GM19395 (cell line): ENCODE measurements at regions not wholly inside any gene's neighbourhood (a gene's known extent, or its start where the extent isn't known, plus 50 kb on each side); places are given as distances from the start of the nearest gene placed in this dataset.

ENCODE experiments used
- ATAC-seq: cut with Tn5 transposase; IDR thresholded peaks from one replicate; pipeline ENCODE4 v1.9.1; 2021; ENCODE audit warnings: mild to moderate bottlenecking, moderate library complexity; ENCODE audit not compliant: unreplicated experiment

GRCh38 chr21:31503467-31503866 lies 156.0 kb upstream of the SOD1 start:
- no peak for ATAC-seq

GRCh38 chr21:31502537-31503143 lies 156.9 kb upstream of the SOD1 start:
- no peak for ATAC-seq

GRCh38 chr21:31501926-31502325 lies 157.6 kb upstream of the SOD1 start:
- ATAC-seq = no peak

- no peak for ATAC-seq
These were observed 156.9 kb upstream of the TIAM1 start for GRCh38 chr21:31500982-31501381.

GRCh38 chr21:31500071-31500470 lies 156.0 kb upstream of the TIAM1 start:
- ATAC-seq = no peak

- ATAC-seq = no peak
These were observed 154.9 kb upstream of the TIAM1 start for GRCh38 chr21:31498985-31499384.

GRCh38 chr21:31497914-31498313 lies 153.9 kb upstream of the TIAM1 start:
- ATAC-seq = no peak

GRCh38 chr21:31493350-31493880 lies 149.4 kb upstream of the TIAM1 start:
- no peak for ATAC-seq

- no peak for ATAC-seq
These were observed 147.6 kb upstream of the TIAM1 start for GRCh38 chr21:31491617-31492016.

GRCh38 chr21:31490443-31490842 lies 146.4 kb upstream of the TIAM1 start:
- no peak for ATAC-seq

- ATAC-seq = no peak
These were observed 145.7 kb upstream of the TIAM1 start for GRCh38 chr21:31489726-31490125.

GRCh38 chr21:31489014-31489413 lies 145.0 kb upstream of the TIAM1 start:
- ATAC-seq = no peak

- ATAC-seq = no peak
These were observed 140.2 kb upstream of the TIAM1 start for GRCh38 chr21:31484219-31484618.

- ATAC-seq = no peak
These were observed 139.1 kb upstream of the TIAM1 start for GRCh38 chr21:31483146-31483545.

- ATAC-seq = no peak
These were observed 138.4 kb upstream of the TIAM1 start for GRCh38 chr21:31482460-31482859.

- no peak for ATAC-seq
These were observed 136.2 kb upstream of the TIAM1 start for GRCh38 chr21:31480228-31480627.

- no peak for ATAC-seq
These were observed 135.7 kb upstream of the TIAM1 start for GRCh38 chr21:31479714-31480113.

- ATAC-seq = no peak
These were observed 135.2 kb upstream of the TIAM1 start for GRCh38 chr21:31479222-31479621.

GRCh38 chr21:31476263-31477022 lies 132.4 kb upstream of the TIAM1 start:
- ATAC-seq = no peak

GRCh38 chr21:31475223-31475622 lies 131.2 kb upstream of the TIAM1 start:
- no peak for ATAC-seq

- no peak for ATAC-seq
These were observed 129.8 kb upstream of the TIAM1 start for GRCh38 chr21:31473685-31474345.

GRCh38 chr21:31471865-31472264 lies 127.8 kb upstream of the TIAM1 start:
- no peak for ATAC-seq
